ENCODE measurements at regions not wholly inside any gene's neighbourhood (a gene's known extent, or its start where the extent isn't known, plus 50 kb on each side); places are given as distances from the start of the nearest gene placed in this dataset.

DNA sequence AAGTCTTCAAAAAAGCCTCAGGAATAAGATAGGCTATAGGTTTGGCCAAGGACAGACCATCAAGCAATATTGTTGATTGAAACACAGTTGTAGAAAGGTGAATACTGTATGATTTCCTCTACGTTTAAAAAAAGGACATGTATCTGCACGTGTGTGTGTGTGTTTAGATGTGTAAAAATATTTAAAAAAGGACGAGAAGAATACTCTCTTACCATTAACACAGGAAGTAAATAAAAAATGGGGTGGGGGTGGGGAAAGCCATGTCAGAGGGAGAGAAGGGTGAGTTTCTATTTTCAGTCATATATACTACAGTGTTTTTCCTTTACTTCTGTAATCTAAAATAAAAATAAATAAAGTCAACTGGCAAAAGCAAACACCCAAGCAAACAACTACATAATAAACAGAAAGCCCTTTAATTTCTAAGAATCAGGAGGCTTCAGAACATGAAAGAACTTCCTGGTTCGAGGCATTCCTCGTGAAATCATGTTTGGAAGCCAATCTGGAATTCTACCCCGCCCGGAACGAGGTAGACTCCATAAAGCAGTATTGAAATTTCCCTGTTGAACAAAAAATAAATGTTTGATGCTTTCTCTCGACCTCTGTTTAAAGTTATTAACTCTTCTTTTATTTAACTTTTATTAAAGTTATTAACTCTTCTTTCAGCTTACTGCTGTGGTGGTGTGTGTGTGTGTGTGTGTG lies 158.1 kb upstream of the ZNF217 start:
- TF ChIP-seq YY1 (IDR thresholded peaks at IDR 0.05; ENCODE audit: insufficient read depth, insufficient read length) (no peak), ZNF274 (IDR thresholded peaks at IDR 0.05; ENCODE audit: low read depth, low read length) (no peak), SUZ12 (IDR thresholded peaks at IDR 0.05; ENCODE audit: extremely low read depth, insufficient read depth, insufficient read length) (no peak)
